ENCODE measurements at regions not wholly inside any gene's neighbourhood (a gene's known extent, or its start where the extent isn't known, plus 50 kb on each side); places are given as distances from the start of the nearest gene placed in this dataset.

GRCh38 chr3:88678747-88679146, 428.7 kb upstream of the EPHA3 start:
- TF ChIP-seq ZNF140 (tag by site-specific recombination; IDR thresholded peaks at IDR 0.05) = no peak
- no peak for TF ChIP-seq CTCF (tag by site-specific recombination; IDR thresholded peaks at IDR 0.05)
- TF ChIP-seq ZNF239 (tag by site-specific recombination; IDR thresholded peaks at IDR 0.05) = no peak
- TF ChIP-seq ZNF202 (tag by site-specific recombination; IDR thresholded peaks at IDR 0.05; ENCODE audit: borderline replicate concordance) = no peak
- no peak for TF ChIP-seq ZNF501 (tag by site-specific recombination; IDR thresholded peaks at IDR 0.05)
- no peak for TF ChIP-seq PRDM10 (tag by site-specific recombination; IDR thresholded peaks at IDR 0.05)

Data from HEK293 (cell line).